NCI-H2171 (cell line): ENCODE measurements at regions not wholly inside any gene's neighbourhood (a gene's known extent, or its start where the extent isn't known, plus 50 kb on each side); places are given as distances from the start of the nearest gene placed in this dataset.
"Not testable (repeated sequence)": the region's sequence is repeated elsewhere in the genome, so short reads cannot be mapped to it uniquely, and the experiment has no call there.

Experiments
- DNase-seq: peaks from one replicate; lab custom pipeline; 2025; lab: John Stamatoyannopoulos, UW

- not testable (repeated sequence) for DNase-seq
Measured at GRCh38 chr1:166695834-166696233, 143.4 kb upstream of the POGK start.

- DNase-seq = no peak
Measured at GRCh38 chr1:166698771-166699170, 140.5 kb upstream of the POGK start.

- no peak for DNase-seq
Measured at GRCh38 chr1:166699613-166700012, 139.7 kb upstream of the POGK start.

GRCh38 chr1:166700696-166701095 is 138.6 kb upstream of the POGK start:
- no peak for DNase-seq

GRCh38 chr1:166701603-166702100 is 137.6 kb upstream of the POGK start:
- DNase-seq = no peak

- DNase-seq = no peak
Measured at GRCh38 chr1:166703141-166703540, 136.1 kb upstream of the POGK start.

- DNase-seq = no peak
Measured at GRCh38 chr1:166703726-166704462, 135.4 kb upstream of the POGK start.

- no peak for DNase-seq
Measured at GRCh38 chr1:166705376-166706289, 133.6 kb upstream of the POGK start.

- no peak for DNase-seq
Measured at GRCh38 chr1:166716620-166717019, 122.7 kb upstream of the POGK start.

GRCh38 chr1:166721145-166721544 is 118.1 kb upstream of the POGK start:
- DNase-seq = no peak

- DNase-seq = no peak
Measured at GRCh38 chr1:166730299-166730888, 108.9 kb upstream of the POGK start.

- no peak for DNase-seq
Measured at GRCh38 chr1:166738140-166738539, 101.1 kb upstream of the POGK start.

- no peak for DNase-seq
Measured at GRCh38 chr1:166738873-166739272, 100.4 kb upstream of the POGK start.

GRCh38 chr1:166740668-166741276 is 98.5 kb upstream of the POGK start:
- no peak for DNase-seq

- DNase-seq = no peak
Measured at GRCh38 chr1:166763318-166763717, 76.0 kb upstream of the POGK start.

- DNase-seq = no peak
Measured at GRCh38 chr1:166766942-166767341, 72.3 kb upstream of the POGK start.

- DNase-seq = not testable (repeated sequence)
Measured at GRCh38 chr1:166784646-166785045, 54.6 kb upstream of the POGK start.

- no peak for DNase-seq
Measured at GRCh38 chr1:166785987-166786386, 53.3 kb upstream of the POGK start.

GRCh38 chr1:166789286-166789685 is 50.0 kb upstream of the POGK start:
- no peak for DNase-seq
